ENCODE measurements at regions not wholly inside any gene's neighbourhood (a gene's known extent, or its start where the extent isn't known, plus 50 kb on each side); places are given as distances from the start of the nearest gene placed in this dataset.

DNA sequence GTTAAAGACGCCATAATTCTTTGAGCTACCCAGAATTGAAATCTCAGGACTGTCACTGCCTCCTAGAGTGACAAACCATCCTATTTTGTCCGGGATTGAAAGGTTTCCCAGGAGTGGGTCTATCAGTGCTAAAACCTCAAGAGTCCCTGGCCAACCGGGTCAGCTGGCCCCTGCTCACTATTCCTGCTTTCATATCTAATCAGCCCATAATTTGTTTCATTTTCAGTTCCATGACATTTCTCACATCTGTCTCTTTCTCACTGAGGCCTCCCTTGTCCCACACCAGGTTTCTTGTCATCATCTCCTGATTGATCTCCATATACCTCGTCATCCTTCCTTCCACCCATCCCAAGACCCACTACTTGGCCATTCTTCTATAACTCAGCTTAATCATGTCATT is 98.2 kb downstream of the SLC35B3 start:
- TF ChIP-seq, protein P1, sequence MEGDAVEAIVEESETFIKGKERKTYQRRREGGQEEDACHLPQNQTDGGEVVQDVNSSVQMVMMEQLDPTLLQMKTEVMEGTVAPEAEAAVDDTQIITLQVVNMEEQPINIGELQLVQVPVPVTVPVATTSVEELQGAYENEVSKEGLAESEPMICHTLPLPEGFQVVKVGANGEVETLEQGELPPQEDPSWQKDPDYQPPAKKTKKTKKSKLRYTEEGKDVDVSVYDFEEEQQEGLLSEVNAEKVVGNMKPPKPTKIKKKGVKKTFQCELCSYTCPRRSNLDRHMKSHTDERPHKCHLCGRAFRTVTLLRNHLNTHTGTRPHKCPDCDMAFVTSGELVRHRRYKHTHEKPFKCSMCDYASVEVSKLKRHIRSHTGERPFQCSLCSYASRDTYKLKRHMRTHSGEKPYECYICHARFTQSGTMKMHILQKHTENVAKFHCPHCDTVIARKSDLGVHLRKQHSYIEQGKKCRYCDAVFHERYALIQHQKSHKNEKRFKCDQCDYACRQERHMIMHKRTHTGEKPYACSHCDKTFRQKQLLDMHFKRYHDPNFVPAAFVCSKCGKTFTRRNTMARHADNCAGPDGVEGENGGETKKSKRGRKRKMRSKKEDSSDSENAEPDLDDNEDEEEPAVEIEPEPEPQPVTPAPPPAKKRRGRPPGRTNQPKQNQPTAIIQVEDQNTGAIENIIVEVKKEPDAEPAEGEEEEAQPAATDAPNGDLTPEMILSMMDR (IDR thresholded peaks at IDR 0.05; ENCODE audit: partially characterized antibody, unreplicated experiment): no peak
- no peaks in the 10 kb centered on the region for H3K9me3 Mint-ChIP-seq (ENCODE audit: unreplicated experiment)
- H3K27me3 Mint-ChIP-seq (ENCODE audit: unreplicated experiment): no peaks in the 10 kb centered on the region
- H3K4me1 Mint-ChIP-seq (ENCODE audit: low read depth, unreplicated experiment): no peaks in the 10 kb centered on the region
- H3K36me3 Mint-ChIP-seq (ENCODE audit: unreplicated experiment): no peaks in the 10 kb centered on the region
- no peak for DNase-seq
- no peak overlapping the region for H3K27ac Mint-ChIP-seq (ENCODE audit: unreplicated experiment)
- H3K4me3 Mint-ChIP-seq (ENCODE audit: unreplicated experiment): no peak overlapping the region

- no peak overlapping the region for H3K4me3 Mint-ChIP-seq (ENCODE audit: unreplicated experiment)
- TF ChIP-seq, protein P1 (IDR thresholded peaks at IDR 0.05; ENCODE audit: partially characterized antibody, unreplicated experiment): no peak
- H3K27ac Mint-ChIP-seq (ENCODE audit: unreplicated experiment): no peak overlapping the region
- no peak for DNase-seq
- no peaks in the 10 kb centered on the region for H3K27me3 Mint-ChIP-seq (ENCODE audit: unreplicated experiment)
- no peaks in the 10 kb centered on the region for H3K36me3 Mint-ChIP-seq (ENCODE audit: unreplicated experiment)
- no peaks in the 10 kb centered on the region for H3K9me3 Mint-ChIP-seq (ENCODE audit: unreplicated experiment)
- no peaks in the 10 kb centered on the region for H3K4me1 Mint-ChIP-seq (ENCODE audit: low read depth, unreplicated experiment)
Measured at GRCh38 chr6:8336406-8337057, 98.8 kb downstream of the SLC35B3 start.

DNA sequence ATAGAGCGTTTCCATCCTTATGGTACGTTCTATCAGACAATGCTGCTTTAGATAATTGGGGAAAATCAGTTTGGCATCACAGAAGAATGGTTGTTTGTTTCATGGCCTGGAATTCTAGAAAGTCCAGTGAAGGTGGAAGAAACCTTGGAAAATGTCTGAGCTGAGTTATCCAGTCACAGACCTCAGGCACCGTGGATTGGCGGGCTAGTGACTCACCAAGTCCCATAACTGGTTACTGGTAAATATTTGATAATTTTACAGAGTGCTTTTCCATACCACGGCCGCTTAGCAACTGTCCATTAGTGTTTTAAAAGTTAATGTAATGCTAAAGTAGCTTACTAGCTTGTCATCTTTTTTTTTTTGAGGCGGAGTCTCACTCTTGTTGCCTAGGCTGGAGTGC is 99.4 kb downstream of the SLC35B3 start:
- Mint-ChIP-seq H3K4me3 (ENCODE audit: unreplicated experiment) (no peak overlapping the region), H3K36me3 (ENCODE audit: unreplicated experiment) (no peaks in the 10 kb centered on the region), H3K27me3 (ENCODE audit: unreplicated experiment) (no peaks in the 10 kb centered on the region), H3K4me1 (ENCODE audit: low read depth, unreplicated experiment) (no peaks in the 10 kb centered on the region), H3K9me3 (ENCODE audit: unreplicated experiment) (no peaks in the 10 kb centered on the region), H3K27ac (ENCODE audit: unreplicated experiment) (no peak overlapping the region)
- TF ChIP-seq, protein P1 (IDR thresholded peaks at IDR 0.05; ENCODE audit: partially characterized antibody, unreplicated experiment): no peak
- no peak for DNase-seq

DNA sequence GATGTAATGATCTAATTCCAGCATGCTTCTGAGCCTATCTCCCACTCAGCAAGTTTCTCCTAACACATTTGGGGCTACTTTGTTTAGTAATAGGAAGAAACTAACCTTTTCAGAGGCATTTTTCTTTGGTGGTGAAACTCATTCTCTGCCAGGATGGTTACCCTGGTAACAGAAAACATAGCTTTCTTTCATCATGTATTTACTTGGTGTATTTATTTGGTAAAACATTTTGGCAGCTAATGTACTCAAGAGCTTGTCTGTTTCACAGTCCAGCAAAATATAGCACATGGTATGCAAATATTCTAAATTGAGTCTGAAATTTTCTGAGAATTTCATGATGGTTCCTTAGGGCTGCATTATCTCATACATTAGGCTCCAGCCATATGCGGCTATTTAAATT is 100.0 kb downstream of the SLC35B3 start:
- DNase-seq: no peak
- H3K9me3 Mint-ChIP-seq (ENCODE audit: unreplicated experiment): no peaks in the 10 kb centered on the region
- no peaks in the 10 kb centered on the region for H3K36me3 Mint-ChIP-seq (ENCODE audit: unreplicated experiment)
- no peaks in the 10 kb centered on the region for H3K27me3 Mint-ChIP-seq (ENCODE audit: unreplicated experiment)
- no peaks in the 10 kb centered on the region for H3K4me1 Mint-ChIP-seq (ENCODE audit: low read depth, unreplicated experiment)
- H3K4me3 Mint-ChIP-seq (ENCODE audit: unreplicated experiment): no peak overlapping the region
- TF ChIP-seq, protein P1 (IDR thresholded peaks at IDR 0.05; ENCODE audit: partially characterized antibody, unreplicated experiment): no peak
- H3K27ac Mint-ChIP-seq (ENCODE audit: unreplicated experiment): no peak overlapping the region

GRCh38 chr6:8334113-8334512 is 101.2 kb downstream of the SLC35B3 start:
- TF ChIP-seq, protein P1 (IDR thresholded peaks at IDR 0.05; ENCODE audit: partially characterized antibody, unreplicated experiment): no peak
- Mint-ChIP-seq H3K4me1 (ENCODE audit: low read depth, unreplicated experiment) (peaks cover 4% of the 10 kb centered on the region), H3K36me3 (ENCODE audit: unreplicated experiment) (no peaks in the 10 kb centered on the region), H3K27ac (ENCODE audit: unreplicated experiment) (no peak overlapping the region), H3K4me3 (ENCODE audit: unreplicated experiment) (no peak overlapping the region), H3K27me3 (ENCODE audit: unreplicated experiment) (no peaks in the 10 kb centered on the region), H3K9me3 (ENCODE audit: unreplicated experiment) (no peaks in the 10 kb centered on the region)
- DNase-seq: no peak

Data from glutamatergic neuron (in vitro differentiated cells).